ENCODE measurements at regions not wholly inside any gene's neighbourhood (a gene's known extent, or its start where the extent isn't known, plus 50 kb on each side); places are given as distances from the start of the nearest gene placed in this dataset.

DNA sequence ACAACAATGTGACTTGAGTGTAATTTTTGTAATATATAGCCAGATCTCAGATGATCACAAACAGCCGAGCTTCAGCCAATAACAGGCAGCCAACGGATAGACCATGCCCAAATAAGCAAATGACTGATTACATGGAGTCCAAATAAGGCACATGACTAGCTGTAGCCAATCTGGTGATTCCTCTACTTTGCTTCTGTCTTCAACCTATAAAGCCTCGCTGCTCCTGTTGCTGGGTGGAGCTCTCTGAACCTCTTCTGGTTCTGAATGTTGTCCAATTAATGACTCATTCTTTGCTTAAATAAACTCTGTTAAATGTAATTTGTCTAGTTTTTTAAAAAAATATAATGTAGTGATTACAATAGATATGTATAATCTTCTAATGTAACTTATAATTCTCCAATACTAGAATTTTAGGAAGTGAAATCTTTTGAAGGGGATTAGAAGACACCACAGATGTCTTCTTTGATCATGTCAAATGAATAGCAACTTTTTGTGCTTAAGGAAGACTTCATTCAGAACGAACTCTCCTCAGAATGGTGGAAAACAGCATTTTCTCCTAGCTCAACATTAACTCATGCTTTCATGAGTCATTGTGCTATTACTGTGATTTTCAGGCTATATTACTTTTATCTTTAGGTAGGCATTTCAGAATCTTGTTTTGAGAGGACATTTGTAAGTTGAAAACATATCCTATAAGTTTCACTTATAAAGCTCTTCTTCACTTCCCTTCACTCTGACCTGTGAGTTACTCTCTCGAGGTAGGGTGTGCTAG lies 857.8 kb upstream of the B3GALT2 start:
- Mint-ChIP-seq H3K27ac (no peak overlapping the region), H3K4me1 (no peaks in the 10 kb centered on the region), H3K36me3 (no peaks in the 10 kb centered on the region), H3K27me3 (ENCODE audit: insufficient read depth, low read depth) (no peaks in the 10 kb centered on the region), H3K9me3 (no peaks in the 10 kb centered on the region), H3K4me3 (no peak overlapping the region)
- TF ChIP-seq EZH2phosphoT487 (IDR thresholded peaks at IDR 0.05) = no peak
- TF ChIP-seq CTCF (IDR thresholded peaks at IDR 0.05) = no peak
- TF ChIP-seq EZH2 (IDR thresholded peaks at IDR 0.05) = no peak
- H3K36me3 ChIP-seq = no peaks in the 10 kb centered on the region
- H3K4me1 ChIP-seq = no peaks in the 10 kb centered on the region
- H3K4me3 ChIP-seq = no peak overlapping the region
- no peak for DNase-seq (ENCODE audit: low spot score)
- H3K4me2 ChIP-seq = no peak overlapping the region
- no peaks in the 10 kb centered on the region for H3K9me3 ChIP-seq (ENCODE audit: low read depth)
- no peaks in the 10 kb centered on the region for H3K27me3 ChIP-seq
- H3K79me2 ChIP-seq (ENCODE audit: low read depth) = no peaks in the 10 kb centered on the region
- no peak overlapping the region for H3K27ac ChIP-seq
- no peak overlapping the region for H2AFZ ChIP-seq (replicated peaks)
- no peaks in the 10 kb centered on the region for H4K20me1 ChIP-seq (ENCODE audit: low read depth)
- H3K9ac ChIP-seq = no peak overlapping the region
- no peaks in the 10 kb centered on the region for H3F3A ChIP-seq (ENCODE audit: low read depth)

DNA sequence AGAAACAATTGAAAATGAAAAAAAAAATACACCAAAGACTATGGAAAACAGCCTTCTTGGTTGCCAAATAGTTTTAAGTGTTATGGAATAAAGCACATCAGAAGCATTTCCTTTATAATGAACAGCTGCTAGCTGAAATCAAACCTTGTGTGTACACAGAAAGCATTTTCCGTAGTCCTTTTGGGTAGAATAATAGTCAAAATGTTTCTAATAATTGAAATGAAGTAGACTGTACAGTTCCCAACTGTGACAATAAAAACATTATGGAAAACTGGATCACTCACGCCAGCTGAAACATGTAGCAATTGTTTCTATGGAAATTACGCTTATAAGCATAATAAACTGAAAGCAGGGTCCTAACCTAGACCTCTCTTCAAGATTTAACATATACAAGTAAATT lies 856.3 kb upstream of the B3GALT2 start:
- Mint-ChIP-seq H3K4me3 (no peak overlapping the region), H3K4me1 (no peaks in the 10 kb centered on the region), H3K36me3 (no peaks in the 10 kb centered on the region), H3K27me3 (ENCODE audit: insufficient read depth, low read depth) (no peaks in the 10 kb centered on the region), H3K27ac (no peak overlapping the region), H3K9me3 (no peaks in the 10 kb centered on the region)
- no peaks in the 10 kb centered on the region for H3F3A ChIP-seq (ENCODE audit: low read depth)
- no peaks in the 10 kb centered on the region for H3K9me3 ChIP-seq (ENCODE audit: low read depth)
- no peak overlapping the region for H3K27ac ChIP-seq
- no peak overlapping the region for H3K9ac ChIP-seq
- H3K79me2 ChIP-seq (ENCODE audit: low read depth) = no peaks in the 10 kb centered on the region
- no peak overlapping the region for H3K4me2 ChIP-seq
- no peaks in the 10 kb centered on the region for H4K20me1 ChIP-seq (ENCODE audit: low read depth)
- H2AFZ ChIP-seq (replicated peaks) = no peak overlapping the region
- no peaks in the 10 kb centered on the region for H3K4me1 ChIP-seq
- H3K27me3 ChIP-seq = no peaks in the 10 kb centered on the region
- DNase-seq (ENCODE audit: low spot score) = no peak
- H3K36me3 ChIP-seq = no peaks in the 10 kb centered on the region
- TF ChIP-seq CTCF (IDR thresholded peaks at IDR 0.05) (no peak), EZH2phosphoT487 (IDR thresholded peaks at IDR 0.05) (no peak), EZH2 (IDR thresholded peaks at IDR 0.05) (no peak)
- H3K4me3 ChIP-seq = no peak overlapping the region

- Mint-ChIP-seq H3K4me3 (no peak overlapping the region), H3K27me3 (ENCODE audit: insufficient read depth, low read depth) (no peaks in the 10 kb centered on the region), H3K27ac (no peak overlapping the region), H3K36me3 (no peaks in the 10 kb centered on the region), H3K9me3 (peaks cover 2% of the 10 kb centered on the region), H3K4me1 (no peaks in the 10 kb centered on the region)
- TF ChIP-seq EZH2phosphoT487 (IDR thresholded peaks at IDR 0.05) (no peak), EZH2 (IDR thresholded peaks at IDR 0.05) (no peak), CTCF (IDR thresholded peaks at IDR 0.05) (no peak)
- Histone ChIP-seq H4K20me1 (ENCODE audit: low read depth) (no peaks in the 10 kb centered on the region), H3K36me3 (no peaks in the 10 kb centered on the region), H3K4me2 (no peak overlapping the region), H3F3A (ENCODE audit: low read depth) (no peaks in the 10 kb centered on the region), H3K9me3 (ENCODE audit: low read depth) (no peaks in the 10 kb centered on the region), H3K27me3 (no peaks in the 10 kb centered on the region), H3K4me3 (no peak overlapping the region), H3K79me2 (ENCODE audit: low read depth) (no peaks in the 10 kb centered on the region), H3K4me1 (no peaks in the 10 kb centered on the region), H2AFZ (replicated peaks) (no peak overlapping the region), H3K9ac (no peak overlapping the region), H3K27ac (no peak overlapping the region)
- DNase-seq (ENCODE audit: low spot score) = no peak
Measured at GRCh38 chr1:194040496-194040895, 854.1 kb upstream of the B3GALT2 start.

Measured in neural progenitor cell (in vitro differentiated cells).